ENCODE measurements at regions not wholly inside any gene's neighbourhood (a gene's known extent, or its start where the extent isn't known, plus 50 kb on each side); places are given as distances from the start of the nearest gene placed in this dataset.

DNA sequence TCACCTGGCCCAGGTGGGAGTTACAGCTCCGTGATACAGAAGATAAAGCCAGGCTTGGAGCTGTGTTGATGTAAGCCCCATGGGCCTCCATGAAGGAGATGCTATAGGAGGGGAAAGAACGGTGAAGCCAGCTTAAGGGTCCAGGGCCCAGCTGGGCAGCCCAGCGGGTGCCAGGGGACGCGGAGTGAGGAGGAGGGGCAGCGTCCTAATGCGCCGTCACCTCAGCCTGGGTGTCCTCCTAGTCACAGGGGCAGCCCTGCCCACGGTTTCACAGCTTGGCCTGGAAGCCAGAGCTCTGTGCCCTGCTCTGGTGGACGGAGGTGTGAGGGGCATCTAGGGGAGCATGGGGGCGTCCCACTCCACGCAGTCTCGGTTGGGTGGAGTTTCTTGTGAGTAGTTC is 52.7 kb upstream of the TTC34 start:
- TF ChIP-seq, protein P1, sequence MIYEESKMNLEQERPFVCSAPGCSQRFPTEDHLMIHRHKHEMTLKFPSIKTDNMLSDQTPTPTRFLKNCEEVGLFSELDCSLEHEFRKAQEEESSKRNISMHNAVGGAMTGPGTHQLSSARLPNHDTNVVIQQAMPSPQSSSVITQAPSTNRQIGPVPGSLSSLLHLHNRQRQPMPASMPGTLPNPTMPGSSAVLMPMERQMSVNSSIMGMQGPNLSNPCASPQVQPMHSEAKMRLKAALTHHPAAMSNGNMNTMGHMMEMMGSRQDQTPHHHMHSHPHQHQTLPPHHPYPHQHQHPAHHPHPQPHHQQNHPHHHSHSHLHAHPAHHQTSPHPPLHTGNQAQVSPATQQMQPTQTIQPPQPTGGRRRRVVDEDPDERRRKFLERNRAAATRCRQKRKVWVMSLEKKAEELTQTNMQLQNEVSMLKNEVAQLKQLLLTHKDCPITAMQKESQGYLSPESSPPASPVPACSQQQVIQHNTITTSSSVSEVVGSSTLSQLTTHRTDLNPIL (CRISPR knock-in tag; IDR thresholded peaks at IDR 0.05; ENCODE audit: low read depth): no peak
- no peak for TF ChIP-seq ZFP30 (CRISPR knock-in tag; IDR thresholded peaks at IDR 0.05)
- no peak for TF ChIP-seq RARB (CRISPR knock-in tag; IDR thresholded peaks at IDR 0.05)
- no peak for TF ChIP-seq ZFP3 (CRISPR knock-in tag; IDR thresholded peaks at IDR 0.05)
- no peak for TF ChIP-seq ZNF8 (CRISPR knock-in tag; IDR thresholded peaks at IDR 0.05)
- TF ChIP-seq, protein P2, sequence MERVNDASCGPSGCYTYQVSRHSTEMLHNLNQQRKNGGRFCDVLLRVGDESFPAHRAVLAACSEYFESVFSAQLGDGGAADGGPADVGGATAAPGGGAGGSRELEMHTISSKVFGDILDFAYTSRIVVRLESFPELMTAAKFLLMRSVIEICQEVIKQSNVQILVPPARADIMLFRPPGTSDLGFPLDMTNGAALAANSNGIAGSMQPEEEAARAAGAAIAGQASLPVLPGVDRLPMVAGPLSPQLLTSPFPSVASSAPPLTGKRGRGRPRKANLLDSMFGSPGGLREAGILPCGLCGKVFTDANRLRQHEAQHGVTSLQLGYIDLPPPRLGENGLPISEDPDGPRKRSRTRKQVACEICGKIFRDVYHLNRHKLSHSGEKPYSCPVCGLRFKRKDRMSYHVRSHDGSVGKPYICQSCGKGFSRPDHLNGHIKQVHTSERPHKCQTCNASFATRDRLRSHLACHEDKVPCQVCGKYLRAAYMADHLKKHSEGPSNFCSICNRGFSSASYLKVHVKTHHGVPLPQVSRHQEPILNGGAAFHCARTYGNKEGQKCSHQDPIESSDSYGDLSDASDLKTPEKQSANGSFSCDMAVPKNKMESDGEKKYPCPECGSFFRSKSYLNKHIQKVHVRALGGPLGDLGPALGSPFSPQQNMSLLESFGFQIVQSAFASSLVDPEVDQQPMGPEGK (CRISPR knock-in tag; IDR thresholded peaks at IDR 0.05; ENCODE audit: borderline replicate concordance): no peak
- no peak for TF ChIP-seq ESRRG (CRISPR knock-in tag; IDR thresholded peaks at IDR 0.05)
- no peak for TF ChIP-seq ARNTL (CRISPR knock-in tag; IDR thresholded peaks at IDR 0.05; ENCODE audit: borderline replicate concordance, low read depth)
- TF ChIP-seq CSDC2 (CRISPR knock-in tag; IDR thresholded peaks at IDR 0.05): no peak
- no peak for TF ChIP-seq OSR1 (CRISPR knock-in tag; IDR thresholded peaks at IDR 0.05)
- TF ChIP-seq ZNF565 (CRISPR knock-in tag; conservative IDR thresholded peaks at IDR 0.05; ENCODE audit: low read depth): no peak
- TF ChIP-seq GLIS3 (CRISPR knock-in tag; IDR thresholded peaks at IDR 0.05): no peak
- TF ChIP-seq SNAI2 (CRISPR knock-in tag; IDR thresholded peaks at IDR 0.05): no peak
- TF ChIP-seq BACH2 (CRISPR knock-in tag; IDR thresholded peaks at IDR 0.05; ENCODE audit: borderline replicate concordance): no peak

Measured in SK-N-SH treated with all-trans-retinoic acid at 6 μM for 48 hours (cell line).